ENCODE measurements at regions not wholly inside any gene's neighbourhood (a gene's known extent, or its start where the extent isn't known, plus 50 kb on each side); places are given as distances from the start of the nearest gene placed in this dataset.

DNA sequence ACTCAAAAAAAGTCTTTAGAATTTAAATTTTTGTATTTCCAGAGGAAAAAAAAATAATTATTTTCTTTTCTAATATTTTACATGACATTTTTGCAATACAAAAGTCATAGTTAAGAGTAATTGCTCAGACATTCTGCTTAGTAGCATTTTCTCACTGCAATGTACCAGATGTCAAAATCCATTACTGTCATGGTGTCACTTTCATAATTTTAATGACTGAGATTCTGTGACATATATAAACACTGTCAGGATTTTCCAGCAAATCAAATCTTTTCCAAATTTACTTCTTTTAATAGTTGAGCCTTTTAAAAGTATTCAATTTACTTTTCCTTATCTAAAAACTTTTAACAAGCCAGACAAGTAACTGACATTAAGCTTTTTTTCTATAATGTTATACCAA is 422.7 kb downstream of the GRIA2 start:
- TF ChIP-seq POLR2A (IDR thresholded peaks at IDR 0.05): no peak
- TF ChIP-seq, protein P1, sequence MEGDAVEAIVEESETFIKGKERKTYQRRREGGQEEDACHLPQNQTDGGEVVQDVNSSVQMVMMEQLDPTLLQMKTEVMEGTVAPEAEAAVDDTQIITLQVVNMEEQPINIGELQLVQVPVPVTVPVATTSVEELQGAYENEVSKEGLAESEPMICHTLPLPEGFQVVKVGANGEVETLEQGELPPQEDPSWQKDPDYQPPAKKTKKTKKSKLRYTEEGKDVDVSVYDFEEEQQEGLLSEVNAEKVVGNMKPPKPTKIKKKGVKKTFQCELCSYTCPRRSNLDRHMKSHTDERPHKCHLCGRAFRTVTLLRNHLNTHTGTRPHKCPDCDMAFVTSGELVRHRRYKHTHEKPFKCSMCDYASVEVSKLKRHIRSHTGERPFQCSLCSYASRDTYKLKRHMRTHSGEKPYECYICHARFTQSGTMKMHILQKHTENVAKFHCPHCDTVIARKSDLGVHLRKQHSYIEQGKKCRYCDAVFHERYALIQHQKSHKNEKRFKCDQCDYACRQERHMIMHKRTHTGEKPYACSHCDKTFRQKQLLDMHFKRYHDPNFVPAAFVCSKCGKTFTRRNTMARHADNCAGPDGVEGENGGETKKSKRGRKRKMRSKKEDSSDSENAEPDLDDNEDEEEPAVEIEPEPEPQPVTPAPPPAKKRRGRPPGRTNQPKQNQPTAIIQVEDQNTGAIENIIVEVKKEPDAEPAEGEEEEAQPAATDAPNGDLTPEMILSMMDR (IDR thresholded peaks at IDR 0.05): no peak
- TF ChIP-seq POLR2AphosphoS5 (IDR thresholded peaks at IDR 0.05): no peak
